GF-D8 (cell line): ENCODE measurements at regions not wholly inside any gene's neighbourhood (a gene's known extent, or its start where the extent isn't known, plus 50 kb on each side); places are given as distances from the start of the nearest gene placed in this dataset.
"Not testable (repeated sequence)": the region's sequence is repeated elsewhere in the genome, so short reads cannot be mapped to it uniquely, and the experiment has no call there.

ENCODE experiments used
- DNase-seq: peaks from one replicate; lab custom pipeline; 2025; lab: John Stamatoyannopoulos, UW

DNA sequence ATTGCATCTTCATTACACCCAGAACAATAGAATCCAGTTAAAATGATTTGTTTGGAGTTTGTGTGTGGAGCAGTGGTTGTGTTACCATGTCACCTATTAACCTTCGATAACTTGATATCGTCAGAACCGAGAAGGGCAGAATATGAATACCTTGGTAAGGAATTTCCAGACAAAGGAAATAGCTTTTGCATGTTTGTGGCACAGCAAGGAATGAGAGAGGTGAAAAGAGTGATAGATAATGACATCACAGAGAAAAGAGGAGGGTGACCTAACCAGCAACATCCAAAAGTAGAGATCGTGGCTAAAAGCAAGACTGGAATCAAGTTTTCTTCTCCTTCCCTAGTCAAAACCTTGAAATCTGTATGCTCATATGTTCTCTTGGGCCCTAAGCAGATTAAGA is 244.6 kb upstream of the NEGR1 start:
- DNase-seq = no peak

DNA sequence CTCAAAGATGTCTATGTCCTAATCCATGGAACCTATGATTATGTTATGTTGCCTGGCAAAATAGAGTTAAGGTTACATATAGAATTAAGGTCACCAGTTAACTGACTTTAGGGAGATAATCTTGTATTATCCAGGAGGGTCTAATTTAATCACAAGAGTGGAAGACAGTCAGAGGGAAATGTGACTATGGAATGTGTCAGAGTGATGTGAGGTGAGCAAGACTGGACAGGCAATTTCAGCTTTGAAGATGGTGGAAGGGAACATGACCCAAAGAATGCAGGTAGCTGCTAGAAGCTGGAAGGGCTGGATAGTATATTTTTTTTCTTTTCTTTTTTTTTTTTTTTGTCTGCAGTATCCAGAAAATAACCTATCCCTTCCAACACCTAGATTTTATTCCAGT is 241.7 kb upstream of the NEGR1 start:
- DNase-seq = no peak

DNA sequence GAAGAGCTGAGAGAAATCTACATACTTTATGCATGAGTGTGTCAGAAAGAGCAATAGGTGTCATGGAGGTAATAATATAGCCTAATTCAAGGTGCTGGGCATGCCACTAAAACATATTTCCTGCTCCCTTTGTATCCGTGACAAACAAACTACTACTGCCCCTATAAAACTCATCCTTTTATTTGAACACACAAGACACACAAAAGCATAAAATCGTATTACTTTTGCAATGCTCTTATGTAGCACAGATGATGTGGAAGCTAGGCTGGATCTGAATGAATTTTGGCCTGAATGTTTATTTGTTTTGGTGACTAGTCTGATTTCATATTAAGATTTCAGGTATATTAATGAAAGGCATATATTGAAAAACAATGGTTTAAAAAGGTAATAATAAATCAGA is 239.3 kb upstream of the NEGR1 start:
- no peak for DNase-seq

DNA sequence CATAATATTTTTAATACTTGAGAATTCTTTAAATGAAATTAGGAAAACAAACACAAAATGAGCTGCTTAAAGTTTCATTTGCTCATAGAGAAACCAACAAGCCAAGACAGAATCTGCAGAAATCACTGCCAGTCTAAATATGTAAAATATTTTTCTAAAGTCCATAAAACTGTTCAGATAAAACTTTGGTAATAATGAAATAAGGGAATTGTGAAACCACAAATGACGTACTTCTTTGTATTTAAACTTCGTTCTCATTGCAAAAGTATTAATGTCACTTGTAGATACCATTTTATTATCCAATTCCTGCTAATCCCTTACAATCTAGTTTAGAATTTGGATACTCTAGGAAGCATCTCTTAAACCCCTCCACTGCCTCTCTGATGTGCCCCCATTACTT is 234.5 kb upstream of the NEGR1 start:
- no peak for DNase-seq

DNA sequence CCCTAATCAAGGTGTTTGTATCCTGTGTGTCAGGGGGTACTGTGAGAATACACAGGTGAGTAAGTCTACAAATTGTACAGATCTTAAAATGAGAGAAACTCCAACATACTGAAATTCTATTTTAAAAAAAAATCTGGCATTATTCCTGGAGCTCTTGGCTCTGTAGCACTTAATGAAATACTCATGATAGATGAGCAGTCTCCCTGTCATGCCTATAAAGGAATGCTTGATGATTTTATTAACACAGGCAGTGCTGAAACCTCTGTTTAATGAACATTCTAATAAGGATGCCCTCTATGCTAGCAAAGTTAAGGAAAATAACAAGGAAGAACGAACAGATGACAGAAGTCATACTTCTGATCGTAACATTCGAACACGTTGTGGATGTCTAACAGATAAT is 233.9 kb upstream of the NEGR1 start:
- no peak for DNase-seq

DNA sequence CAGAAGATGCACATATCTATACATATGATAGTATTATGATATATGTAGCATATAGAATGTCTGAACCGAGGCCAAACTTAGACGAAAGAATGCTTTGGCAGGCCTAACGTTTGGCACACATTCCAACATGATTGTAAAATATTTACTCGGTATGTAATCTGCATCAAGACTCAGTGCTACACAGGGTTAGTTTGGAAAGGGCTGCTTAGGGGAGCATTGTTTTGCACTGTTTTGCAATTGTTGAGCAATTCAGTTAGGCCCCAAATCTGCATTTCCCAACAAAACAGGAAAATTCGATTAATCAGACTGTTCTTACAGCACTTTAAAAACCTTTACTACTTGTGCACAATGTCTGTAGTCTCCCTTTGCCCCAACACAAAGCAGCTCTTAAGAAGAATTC is 216.0 kb upstream of the NEGR1 start:
- DNase-seq = no peak

DNA sequence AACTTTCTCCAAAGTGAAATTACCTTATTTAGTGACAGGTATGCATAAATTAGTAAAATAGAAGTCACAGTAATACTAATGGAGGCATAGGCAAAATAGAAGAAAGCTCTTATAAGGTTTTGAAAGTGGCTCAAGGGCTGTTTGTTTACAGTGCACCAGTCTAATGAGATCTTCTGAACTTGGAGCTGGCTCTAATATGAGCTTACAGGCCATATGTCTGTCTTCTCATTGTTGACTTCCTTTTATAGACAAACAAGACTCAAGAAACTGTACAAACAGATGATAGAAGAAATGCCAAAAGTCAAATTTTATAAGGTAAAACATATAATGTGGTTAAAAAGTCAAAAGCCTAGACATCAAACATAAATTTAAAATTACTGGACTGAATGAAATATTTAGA is 207.5 kb upstream of the NEGR1 start:
- DNase-seq = no peak

DNA sequence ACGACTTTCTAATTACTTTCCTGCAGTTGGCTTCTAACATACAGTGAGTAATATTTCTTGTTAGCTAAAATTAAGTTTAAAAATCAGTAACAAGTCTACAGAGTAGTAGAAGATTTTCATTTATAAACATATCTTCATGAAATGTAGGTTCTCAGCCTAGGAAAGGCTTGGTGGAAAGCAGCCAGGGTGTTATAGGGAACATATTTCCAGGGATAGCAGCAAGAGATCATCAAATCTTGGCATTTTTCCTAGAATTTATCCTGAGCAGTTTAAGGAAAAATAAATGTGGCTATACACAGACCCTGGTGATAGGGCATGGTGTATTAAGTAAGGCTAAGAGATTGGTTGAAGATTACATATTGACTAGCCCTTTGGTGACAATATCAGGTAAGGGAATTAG is 203.5 kb upstream of the NEGR1 start:
- DNase-seq = no peak

DNA sequence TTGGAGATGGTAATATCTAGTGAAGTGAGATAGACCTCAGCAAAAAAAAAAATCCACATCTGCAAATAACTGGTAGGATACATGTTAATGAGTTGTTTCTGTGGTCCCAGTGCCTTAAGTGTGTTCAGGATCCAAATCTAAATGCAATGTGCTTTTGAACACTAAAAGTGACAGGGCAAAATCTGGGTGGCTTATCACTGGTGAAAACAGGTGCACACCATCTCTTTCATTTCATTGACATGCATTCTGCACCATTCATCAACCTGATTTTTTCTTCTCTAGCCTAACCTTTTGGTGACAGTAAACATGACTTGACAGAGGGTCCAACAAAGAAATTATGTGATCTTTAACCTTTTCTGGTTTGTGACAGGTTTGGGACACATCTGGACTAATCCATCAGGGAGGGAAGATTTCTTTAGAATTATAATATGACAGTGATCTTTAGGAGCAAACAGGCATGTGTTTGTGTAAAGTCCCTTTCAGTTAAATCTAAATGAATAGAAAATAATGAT is 201.6 kb upstream of the NEGR1 start:
- DNase-seq = no peak

DNA sequence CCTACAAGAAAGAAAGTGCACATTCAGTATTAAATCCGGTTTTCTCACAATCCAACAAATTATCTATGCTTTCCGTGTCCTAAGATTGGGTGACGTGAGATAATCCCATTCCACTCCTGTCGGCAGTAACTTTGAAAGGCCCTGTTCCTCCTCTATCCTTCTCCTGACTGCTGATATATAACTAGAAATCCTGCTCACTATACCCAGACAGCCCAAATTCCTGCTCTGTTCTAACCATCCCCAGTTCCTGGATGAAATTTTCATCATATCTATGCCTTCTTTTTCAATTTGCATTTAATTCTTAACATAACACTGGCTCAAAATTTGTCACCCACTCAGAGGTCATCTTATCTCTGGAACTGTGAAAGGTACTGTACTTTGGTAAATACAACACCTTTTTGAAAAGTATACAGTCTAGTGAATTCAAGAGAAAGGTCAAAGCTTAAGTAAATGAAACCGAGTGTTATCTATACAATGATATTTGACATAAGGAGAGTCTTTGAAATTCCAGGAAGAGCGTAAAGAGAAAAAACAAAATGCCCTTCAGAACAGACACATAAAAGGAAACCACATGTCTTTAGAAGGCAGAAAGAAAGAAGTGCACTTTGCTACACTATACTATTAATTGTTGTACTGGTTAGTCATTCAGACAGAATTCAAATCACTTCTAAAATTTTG is 200.5 kb upstream of the NEGR1 start:
- DNase-seq = no peak

DNA sequence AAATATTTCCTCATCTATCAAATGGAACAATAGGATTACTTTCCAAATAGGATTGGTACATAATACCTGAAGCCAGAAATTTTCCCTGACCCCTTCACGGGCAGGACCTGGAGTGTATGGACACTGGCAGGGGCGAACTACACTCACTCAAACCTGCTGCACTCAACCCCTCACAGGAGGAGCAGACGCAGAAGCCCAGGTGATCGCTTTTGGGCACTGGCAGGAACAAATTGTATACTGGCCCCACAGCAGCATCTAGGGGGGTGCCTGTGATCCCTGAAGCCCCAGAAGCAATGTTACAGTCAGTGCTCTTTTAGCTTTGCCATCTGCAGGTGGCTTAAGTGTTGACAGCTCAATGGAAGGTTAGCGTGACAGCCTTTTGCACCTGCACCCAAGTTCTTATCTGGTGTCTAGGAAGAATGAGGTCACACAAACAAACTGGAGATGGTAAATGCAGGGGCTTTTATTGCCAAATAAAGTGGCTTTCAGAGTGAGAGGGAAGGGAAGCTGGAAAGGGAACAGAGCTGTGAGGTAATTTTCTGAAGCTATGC is 199.2 kb upstream of the NEGR1 start:
- DNase-seq = no peak

DNA sequence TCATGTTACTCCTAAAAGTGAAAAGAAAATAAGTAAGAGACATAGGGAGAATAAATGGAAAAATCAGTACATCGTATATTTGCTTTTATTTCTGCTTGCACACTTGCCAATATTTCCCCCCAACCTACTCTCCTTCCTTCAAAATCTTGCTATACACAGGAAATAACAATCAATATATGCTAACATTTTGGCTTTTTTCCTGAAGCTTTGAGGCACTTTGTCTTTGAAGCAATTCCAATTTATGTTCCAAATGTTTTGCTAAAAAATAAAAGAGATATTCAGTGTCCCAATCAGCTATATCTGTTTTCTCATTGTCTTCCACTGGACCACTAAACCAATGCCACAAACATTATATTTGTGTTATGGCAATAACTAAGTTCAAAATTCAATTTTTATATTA is 184.0 kb upstream of the NEGR1 start:
- no peak for DNase-seq

DNA sequence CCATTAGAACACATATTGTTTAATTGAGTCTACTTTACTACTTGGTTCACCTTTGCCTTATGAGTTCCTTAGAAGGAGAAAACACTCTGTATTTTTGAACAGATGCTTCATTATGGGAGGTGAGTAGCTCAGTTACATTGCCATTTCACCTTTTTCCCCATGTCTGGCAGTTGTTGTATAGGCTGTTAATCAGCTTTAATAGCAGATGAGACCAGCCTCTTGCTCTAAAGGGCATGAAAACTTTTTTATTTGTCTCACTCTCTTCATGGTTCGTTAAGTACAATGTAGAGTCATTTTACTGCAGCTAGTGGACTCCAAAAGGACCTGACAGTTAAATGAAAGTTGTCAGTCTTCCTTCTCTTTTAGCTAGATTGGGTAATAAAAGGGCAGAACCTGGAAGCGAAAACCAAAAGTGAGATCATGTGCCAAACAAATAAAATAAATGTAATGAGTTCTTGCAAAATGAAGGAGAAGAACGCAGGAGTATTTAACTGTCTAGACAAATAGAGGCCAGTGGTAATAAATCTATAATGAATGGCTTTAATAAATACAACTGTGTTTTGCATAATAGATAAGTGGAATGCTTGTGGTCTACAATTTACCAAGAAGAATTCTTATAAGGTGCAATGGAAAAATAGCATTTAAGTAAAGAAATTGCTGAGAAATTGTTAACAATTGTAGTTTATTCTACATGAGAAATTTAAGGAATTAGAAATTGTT is 180.0 kb upstream of the NEGR1 start:
- DNase-seq = no peak

DNA sequence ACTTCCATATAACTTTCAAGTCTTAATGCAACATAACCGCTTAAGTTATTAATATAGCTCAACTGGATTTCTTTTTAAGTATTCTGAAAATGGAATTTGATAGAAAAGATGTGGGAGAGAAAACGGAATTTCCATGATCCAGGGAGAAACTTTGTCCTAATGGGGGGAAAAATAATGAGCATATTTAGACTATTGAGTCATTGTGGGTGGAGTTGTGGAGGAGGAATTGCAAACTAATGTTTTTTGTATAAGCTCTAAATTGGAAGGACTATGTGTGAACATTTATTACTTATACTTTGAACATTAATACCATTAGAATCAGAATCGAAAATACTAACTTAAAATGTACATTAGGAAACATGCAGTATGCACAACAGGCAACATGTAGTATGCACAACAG is 159.9 kb upstream of the NEGR1 start:
- no peak for DNase-seq

DNA sequence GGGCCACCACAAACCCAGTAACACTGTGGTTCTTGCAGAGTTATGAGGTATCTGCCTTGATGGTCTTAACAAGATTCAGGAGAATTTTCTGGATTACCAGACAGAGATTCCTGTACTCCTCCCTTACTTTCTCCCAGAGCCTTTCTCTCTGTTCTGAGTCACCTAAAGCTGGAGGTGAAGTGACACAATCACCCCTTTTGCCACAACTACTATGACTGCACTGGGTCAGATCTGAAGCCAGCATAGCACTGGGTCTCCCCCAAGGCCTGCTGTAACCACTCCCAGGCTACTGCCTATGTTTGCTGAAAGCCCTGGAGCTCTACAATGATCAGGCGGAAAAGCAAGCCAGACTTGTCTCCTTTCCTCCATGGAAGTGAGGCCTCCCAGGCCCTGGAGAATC is 156.7 kb upstream of the NEGR1 start:
- no peak for DNase-seq

DNA sequence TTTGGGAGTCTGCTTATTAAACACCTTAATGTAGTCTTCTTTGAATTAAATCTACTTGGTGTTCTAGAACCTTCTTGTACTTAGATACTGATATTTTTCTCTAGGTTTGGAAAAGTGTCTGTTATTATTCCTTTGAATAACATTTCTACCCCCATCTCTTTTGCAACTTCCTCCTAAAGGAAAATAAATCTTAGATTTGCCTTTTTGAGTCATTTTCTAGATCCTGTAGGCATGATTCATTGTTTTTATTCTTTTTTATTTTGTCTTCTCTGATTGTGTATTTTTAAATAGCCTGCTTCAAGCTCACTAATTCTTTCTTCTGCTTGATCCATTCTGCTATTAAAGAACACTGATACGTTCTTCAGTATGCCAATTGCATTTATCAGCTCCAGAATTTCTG is 155.9 kb upstream of the NEGR1 start:
- DNase-seq = no peak

DNA sequence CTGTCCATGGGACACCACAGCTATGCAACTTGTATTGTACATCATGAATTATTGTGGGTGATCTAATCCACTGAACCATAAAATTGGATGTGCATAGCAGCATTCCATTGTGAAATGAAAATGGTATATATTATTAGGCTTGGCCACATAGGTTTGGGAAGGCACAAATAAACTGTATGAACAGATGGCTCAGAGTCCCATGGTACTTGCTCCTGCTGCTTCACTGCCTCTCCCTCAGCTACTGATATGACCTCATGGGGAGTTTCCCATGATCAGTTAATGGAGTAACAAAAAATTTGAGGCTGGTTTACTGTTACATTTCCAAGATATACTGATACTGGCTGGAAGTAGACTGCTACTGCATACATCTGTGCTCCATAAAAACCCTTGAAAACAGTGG is 152.7 kb upstream of the NEGR1 start:
- no peak for DNase-seq

DNA sequence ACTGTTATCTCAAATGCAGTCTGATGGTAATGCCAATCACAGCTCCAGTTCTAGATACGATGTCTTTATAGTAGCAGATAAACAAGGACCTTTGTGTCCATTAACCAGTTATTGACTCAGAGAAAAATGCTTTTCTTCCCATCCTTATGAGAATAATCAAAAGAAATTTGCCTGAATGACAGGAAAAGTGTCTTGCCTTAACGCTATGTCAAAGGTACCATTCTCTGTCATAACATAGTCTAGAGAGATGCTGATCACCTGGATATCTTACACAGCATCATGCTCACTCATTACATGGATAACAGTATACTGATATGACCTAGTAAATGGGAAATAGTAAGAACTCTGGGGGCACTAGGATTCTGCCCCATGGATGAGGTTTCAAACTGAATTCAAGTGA is 151.7 kb upstream of the NEGR1 start:
- no peak for DNase-seq

DNA sequence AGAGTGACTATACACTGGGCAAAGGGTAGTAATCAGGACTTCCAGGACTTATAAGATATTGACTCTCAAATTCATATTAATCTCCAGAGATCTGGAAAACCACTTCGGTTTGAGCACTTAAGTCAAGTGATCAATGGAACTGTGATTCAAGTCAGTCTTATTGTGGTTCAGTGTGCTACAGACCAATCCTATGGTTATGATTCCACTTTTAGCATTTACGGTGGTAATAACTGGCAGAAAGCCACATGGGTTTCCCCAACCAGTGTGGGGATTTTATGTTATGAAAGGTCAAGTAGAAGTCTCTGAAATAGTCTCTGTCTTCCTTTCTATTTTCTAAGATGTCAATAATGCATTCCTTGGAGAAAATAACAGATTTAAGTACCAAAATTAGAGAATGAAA is 151.3 kb upstream of the NEGR1 start:
- no peak for DNase-seq

DNA sequence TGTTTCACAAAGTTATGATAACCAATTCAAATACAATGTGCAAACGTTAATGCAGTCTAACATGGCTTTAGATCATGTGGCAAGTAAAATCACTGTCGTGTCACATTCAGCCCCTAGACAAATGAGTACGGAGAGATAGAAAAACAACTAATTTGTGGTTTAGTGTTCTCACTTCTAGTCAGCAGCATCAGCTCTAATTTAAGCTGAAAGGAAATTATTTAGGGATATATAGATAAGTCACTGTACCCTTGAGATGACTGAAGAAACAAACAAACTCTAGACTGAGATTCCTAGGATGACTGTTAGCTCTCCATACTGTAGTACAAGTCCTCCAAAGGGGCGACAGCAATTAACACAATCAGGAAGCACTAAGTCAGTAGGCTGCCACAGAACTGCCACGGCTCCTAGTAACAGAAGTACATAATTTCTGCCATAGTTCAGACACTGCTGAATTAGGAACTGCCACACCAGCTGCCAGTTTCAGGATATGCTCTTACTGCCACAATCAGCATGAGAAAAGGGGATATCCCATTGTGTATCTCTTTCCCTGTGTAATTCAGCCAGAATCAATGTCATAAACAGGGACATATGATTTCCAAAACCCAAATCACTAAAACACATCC is 150.4 kb upstream of the NEGR1 start:
- no peak for DNase-seq

DNA sequence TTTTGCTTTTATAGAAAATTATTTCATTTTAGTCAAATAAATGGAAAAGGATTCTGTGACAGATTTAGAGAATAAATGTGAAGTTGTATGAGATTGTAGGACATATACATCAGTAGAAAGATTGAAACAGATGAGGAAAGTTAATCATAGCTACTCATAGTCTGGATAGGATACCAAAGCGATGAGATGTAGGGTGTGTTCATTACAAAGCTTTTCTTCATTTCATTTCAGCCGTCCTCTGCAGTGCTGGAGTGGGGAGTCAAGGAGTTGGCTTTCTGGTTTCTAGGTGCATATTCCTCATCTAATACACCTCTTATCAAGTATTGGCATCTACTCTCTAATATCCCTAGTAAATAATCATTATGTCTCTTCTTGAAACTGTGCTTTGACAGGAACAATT is 149.5 kb upstream of the NEGR1 start:
- no peak for DNase-seq

DNA sequence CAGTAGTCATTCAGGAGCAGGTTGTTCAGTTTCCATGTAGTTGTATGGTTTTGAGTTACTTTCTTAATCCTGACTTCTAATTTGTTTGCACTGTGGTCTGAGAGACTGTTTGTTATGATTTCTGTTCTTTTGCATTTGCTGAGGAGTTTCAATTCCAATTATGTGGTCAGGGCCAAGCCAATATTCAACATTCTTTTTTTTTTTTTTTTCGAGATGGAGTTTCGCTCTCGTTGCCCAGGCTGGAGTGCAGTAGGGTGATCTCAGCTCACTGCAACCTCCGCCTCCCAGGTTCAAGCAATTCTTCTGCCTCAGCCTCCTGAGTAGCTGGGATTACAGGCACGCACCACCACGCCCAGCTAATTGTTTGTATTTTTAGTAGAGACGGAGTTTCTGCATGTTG is 145.9 kb upstream of the NEGR1 start:
- not testable (repeated sequence) for DNase-seq

DNA sequence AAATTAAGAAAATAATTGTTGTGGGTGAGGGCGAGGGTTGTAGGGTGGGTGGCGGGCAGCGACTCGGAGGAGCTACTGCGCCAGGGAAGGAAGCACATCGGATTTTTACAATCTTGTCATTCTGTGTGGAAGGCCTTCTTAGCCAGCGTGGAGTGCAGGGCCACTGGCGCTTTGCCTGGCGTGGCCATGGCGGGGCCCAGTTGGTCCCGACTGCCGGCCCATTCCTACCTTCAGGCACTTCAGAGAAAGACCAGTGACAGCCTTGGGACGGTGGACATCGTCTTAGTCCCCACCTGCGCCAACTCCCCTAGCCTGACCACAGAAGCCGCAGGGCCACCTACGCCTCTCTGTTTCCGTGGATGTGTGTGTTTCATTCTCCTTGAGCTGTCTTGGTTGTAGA is 136.9 kb upstream of the NEGR1 start:
- no peak for DNase-seq
